Stimulated activated CD8-positive, alpha-beta memory T cell treated with anti-CD3 and anti-CD28 coated beads, Interleukin-4, amount 100 ng/mL, for 1 hour (primary cell): ENCODE measurements at regions not wholly inside any gene's neighbourhood (a gene's known extent, or its start where the extent isn't known, plus 50 kb on each side); places are given as distances from the start of the nearest gene placed in this dataset.
"Not testable (repeated sequence)": the region's sequence is repeated elsewhere in the genome, so short reads cannot be mapped to it uniquely, and the experiment has no call there.

Experiments
- DNase-seq, 2 donors: peaks; one replicate each; pipeline ENCODE4 v3.0.0-alpha.2; 2020; ENCODE audit warnings: low read depth in 2 of 2, low spot score in 1 of 2

DNA sequence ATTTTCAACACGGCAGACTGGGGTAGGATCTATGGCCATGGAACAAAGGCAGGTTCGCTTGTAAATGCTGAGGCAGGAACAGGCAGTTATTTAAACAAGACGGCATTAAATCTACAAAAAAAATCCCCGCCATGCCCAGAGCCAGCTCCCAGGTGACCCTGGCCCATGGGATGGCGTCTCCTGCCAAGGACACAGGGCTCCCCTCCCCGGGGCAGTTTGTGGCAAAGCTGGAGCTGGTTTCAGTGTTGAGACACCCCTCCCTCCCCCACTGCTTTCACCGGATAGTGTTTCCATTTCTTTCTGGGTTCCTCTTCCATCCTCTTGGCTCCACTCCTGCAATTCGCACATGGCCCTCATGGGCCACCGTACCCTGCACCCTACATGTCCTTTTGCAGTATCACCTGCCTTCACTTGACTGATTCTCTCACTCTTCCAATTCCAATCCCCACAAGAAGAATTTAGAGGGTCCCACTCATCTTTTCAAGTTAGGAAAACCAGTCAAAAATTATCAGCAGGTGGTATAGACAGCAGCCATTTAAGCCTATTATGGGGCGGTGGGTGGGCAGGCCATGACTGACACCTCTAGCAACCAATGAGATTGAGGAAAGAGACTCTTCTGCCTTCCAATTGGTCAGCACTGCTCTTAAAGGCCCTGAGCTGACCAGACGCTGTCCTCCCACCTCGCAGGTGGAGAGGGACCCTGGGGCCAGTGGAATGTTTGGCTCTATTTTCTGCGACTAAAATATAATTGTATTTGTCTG is 52.0 kb downstream of the OLIG1 start:
- no peak for DNase-seq

- no peak for DNase-seq
Measured at GRCh38 chr21:33122507-33122906, 52.6 kb downstream of the OLIG1 start.

GRCh38 chr21:33123374-33124123 is 53.6 kb downstream of the OLIG1 start:
- DNase-seq, result no peak

DNA sequence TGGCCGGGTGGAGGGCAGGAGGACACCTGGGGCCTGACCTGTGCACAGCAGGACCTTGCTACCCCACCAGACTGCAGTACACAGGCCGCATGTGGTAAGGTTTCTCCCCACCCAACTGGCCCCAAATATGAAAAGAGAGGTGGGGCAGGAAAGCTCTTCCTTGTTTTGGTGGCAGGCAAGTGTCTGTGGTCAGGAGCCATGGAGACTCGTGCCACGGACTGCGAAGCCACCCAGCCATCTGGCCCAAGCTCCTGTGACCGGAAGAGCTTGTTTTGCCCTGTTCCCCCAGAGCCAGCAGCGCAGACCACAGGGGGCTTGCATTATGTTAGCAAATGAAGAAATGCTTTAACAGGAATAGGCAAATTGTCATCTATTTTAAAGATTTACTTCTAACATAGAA is 54.9 kb downstream of the OLIG1 start:
- no peak for DNase-seq

DNA sequence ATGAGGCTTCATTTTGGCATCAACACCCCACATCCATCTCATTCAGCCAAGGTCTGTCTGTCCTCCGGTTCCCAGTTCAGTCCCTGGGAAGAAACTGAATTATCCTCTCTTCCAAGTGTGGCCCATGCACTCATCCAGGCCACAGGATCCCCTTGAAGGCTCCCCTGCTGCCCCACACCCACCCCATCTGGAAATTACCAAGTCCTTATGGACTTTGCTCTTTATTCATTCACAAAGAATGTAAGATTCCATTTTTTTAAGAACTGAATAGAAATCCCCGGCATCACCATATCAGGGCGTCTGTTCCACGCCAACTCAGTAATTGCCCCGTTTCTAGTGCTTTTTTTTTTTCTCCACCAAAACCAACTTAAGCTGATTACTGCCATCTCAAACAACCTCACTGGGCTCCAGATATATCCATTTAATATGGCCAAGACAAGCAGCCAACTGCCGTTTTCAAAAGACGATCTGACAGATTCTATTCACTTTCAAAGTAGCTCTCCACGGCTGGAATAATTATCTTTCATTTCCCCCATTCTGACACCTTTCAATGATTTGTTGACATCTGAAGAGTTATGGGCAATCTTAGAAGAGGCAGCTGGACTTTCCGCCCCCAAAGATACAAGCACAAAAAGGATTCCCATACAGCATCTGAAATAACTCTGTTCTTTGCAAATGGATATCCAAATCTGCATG is 55.9 kb downstream of the OLIG1 start:
- no peak for DNase-seq

- DNase-seq, result no peak
Measured at GRCh38 chr21:33126569-33126968, 56.6 kb downstream of the OLIG1 start.

DNA sequence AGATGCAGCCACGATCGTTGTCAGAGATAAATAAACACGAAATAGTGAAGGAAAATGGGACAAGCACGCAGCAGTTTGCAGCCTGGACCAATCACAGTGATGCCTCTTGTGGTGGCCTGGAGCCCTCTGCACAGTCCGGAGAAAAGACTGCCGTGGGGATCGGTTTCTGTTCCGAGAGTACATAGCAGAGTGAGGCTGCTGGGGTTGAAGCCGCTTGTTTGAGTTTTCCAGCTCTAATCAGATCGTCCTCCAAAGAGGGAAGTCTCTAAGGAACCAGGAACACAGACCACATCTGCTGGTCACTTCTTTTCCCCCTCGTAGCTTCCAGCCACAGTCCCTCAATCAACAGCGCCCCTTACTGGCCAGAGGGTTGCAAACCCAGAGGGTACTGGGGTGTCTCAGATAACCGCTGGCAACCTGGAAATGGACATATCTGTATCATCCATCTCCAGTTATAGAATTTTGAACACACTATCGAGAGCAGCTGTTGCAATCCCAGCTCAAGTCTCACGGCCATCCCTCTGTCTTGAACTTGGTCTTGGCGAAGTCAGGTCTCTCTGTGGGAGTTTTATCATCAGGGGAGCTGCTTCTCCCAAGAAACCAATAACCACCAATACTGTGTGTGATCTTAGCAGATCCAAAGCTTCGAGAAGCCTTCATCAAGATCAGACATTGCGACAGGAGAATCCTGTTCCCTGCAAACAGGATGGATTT is 57.4 kb downstream of the OLIG1 start:
- DNase-seq, result peak; percentile 6 to 18

DNA sequence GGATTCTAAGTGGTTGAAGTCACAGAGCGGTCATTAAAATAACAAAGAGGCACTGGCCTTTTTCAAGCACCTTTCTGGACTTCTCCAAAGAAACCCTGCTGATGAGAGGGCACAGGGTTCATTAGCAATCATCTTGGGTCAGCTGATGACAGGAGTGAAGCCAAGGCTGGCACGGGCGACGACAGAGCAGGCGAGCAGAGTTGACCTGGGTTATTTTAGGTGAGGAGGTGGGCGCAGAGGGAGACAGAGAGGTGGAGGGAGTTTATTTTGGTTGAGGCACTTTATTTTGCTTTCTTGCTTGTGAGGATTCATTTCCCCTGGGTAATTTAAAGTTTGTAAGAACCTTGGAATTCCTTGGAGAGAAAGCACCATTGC is 57.9 kb downstream of the OLIG1 start:
- no peak for DNase-seq

GRCh38 chr21:33128538-33128937 is 58.6 kb downstream of the OLIG1 start:
- DNase-seq, result no peak

DNA sequence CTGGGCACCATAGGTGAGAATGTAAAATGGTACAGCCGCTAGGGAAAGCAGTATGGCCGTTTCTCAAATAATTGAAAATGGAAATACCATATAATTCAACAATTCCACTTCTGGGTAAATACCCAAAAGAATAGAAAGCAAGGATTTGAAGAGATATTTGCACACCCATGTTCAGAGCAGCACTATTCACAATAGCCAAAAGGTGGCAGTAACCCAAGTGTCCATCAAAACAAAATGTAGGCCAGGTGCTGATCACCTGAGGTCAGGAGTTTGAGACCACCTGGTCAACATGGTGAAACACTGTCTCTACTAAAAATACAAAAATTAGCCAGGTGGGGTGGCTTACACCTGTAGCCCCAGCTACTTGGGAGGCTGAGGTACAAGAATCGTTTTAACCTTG is 62.1 kb downstream of the OLIG1 start:
- no peak for DNase-seq

GRCh38 chr21:33133892-33134291 is 64.0 kb downstream of the OLIG1 start:
- no peak for DNase-seq

- DNase-seq, result no peak
Measured at GRCh38 chr21:33135925-33136324, 66.0 kb downstream of the OLIG1 start.

- DNase-seq, result no peak
Measured at GRCh38 chr21:33136847-33137502, 67.0 kb downstream of the OLIG1 start.

GRCh38 chr21:33139084-33139483 is 69.1 kb downstream of the OLIG1 start:
- no peak for DNase-seq

DNA sequence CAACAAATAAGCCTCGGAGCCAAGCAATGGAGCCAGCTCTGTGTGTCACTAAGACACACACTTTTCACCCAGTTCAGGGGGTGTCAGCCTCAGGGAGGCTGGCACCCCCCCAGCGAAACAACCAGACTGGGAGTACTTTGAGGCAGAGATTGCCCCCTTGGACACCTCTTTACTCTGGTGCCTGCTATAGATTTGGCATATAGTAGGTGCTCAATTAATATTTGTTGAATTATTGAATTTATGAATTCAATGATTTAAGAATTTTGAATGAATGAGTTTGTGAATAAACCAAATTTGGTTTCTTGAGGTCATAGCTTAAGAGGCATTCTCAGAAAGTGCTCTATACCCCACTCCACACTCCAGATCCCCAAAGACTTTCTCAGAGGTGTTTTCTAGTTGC is 70.3 kb downstream of the OLIG1 start:
- DNase-seq, result no peak

DNA sequence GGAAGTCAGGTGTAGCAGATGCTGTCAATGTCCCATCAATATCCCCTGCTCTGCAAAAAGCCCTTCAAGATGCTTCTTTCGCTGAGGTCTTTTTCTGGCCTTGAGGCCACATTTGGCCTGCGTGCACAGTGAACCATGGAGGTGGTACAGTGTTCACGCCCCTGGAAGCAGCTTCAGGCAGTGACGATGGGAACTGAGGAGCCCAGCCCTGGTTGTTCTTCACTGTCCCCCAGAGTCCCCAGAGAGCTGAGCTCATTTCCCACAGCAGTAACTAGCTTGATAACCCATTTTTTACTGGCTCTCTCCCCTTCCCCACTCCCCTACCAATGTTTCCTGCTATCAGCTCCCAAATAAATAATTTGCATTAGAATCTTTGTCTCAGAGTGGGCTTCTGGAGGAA is 76.5 kb downstream of the OLIG1 start:
- no peak for DNase-seq

- DNase-seq, result no peak
Measured at GRCh38 chr21:33149181-33149580, 79.2 kb downstream of the OLIG1 start.

DNA sequence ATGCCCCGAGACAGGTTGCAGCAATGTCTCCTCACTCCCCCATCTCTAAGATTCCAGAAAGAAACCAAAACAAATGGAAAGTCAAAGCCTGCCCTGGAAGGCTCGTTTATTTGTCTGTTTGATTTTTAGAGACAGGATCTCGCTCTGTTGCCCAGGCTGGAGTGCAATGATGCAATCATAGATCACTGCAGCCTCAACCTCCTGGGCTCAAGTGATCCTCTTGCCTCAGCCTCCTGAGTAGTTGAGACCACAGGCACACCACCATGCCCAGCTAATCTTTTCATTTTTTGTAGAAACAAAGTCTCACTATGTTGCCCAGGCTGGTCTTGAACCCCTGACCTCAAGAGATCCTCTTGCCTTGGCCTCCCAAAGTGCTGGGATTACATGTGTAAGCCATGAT is 78.8 kb upstream of the IFNAR2 start:
- not testable (repeated sequence) for DNase-seq

DNA sequence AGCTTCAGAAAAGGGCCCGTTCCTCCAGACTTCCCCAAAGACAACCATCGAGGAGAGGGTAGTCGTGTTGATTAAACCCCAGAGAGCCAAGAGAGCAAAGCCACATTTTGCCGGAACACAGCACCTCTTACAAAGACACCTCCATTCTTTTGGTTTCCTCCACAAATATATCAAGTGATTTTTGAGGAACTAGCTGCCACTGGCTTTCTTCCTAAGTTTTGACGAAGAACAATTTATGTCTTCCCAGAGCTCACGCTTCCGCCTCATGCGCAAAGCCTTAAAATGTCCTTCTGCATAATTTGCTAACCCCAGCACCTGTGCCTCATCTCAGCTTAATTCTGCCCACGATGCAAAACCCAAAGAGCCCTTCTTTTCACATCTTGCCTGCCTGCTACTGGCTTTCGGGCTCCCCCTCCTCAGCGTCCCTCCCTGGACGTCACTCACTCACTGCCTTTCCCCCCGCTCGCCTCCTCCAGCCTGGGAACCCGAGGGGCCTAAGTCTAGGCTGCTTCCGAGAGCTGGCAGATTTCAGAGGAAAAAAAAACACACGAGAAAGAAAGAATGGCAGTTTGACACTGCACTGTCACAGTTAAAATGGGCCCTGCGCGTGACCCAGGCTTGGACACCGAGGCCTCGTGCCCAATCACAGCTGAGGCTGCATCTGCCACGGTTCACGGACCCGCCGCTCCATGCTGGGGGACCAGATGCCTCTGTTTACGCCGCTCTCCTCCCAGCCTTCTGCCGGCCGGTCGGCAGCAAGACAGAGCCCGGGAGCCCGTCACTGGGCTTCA is 77.6 kb upstream of the IFNAR2 start:
- DNase-seq, result no peak

DNA sequence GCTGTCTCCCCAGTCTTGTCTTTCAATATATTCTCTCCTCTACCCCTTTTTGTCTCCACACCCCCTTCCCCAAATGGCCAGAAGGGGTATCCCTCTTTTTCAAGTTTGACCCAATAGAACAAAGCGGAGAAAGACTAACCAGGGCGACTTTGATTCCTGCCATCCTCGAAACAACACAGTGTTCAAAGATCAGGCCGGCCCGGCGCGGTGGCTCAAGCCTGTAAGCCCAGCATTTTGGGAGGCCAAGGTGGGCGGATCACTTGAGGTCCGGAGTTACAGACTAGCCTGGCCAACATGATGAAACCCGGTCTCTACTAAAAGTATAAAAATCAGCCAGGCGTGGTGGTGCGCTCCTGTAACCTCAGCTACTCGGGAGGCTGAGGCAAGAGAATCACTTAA is 77.0 kb upstream of the IFNAR2 start:
- no peak for DNase-seq
